Left lung (tissue), 4 donors: ENCODE measurements at regions not wholly inside any gene's neighbourhood (a gene's known extent, or its start where the extent isn't known, plus 50 kb on each side); places are given as distances from the start of the nearest gene placed in this dataset.

Source experiments
- ATAC-seq: fragments of 200-7000 bp; cut with Tn5 transposase; one replicate; pipeline ENCODE4 v1.9.1; 2020; ENCODE audit warnings: moderate library complexity
- DNase-seq, 4 donors: peaks; one replicate each; pipeline ENCODE4 v3.0.0-alpha.2; 2013 to 2020
- H3K27ac ChIP-seq, 2 donors: fragments of 200-600 bp; sonication (generic) in 1 of 2; one replicate each; pipeline versions ENCODE4 v1.5.0 to v1.8.0; 2020 to 2021
- H3K27me3 ChIP-seq, 2 donors: fragments of 200-600 bp; sonication (generic) in 1 of 2; one replicate each; pipeline versions ENCODE4 v1.5.0 to v1.8.0; 2020 to 2021
- H3K36me3 ChIP-seq, 2 donors: fragments of 200-600 bp; sonication (generic) in 1 of 2; one replicate each; pipeline versions ENCODE4 v1.5.0 to v1.8.0; 2020 to 2021
- H3K4me1 ChIP-seq, 2 donors: fragments of 200-600 bp; one replicate each; pipeline ENCODE4 v1.8.0; 2021
- H3K4me3 ChIP-seq, 2 donors: fragments of 200-600 bp; sonication (generic) in 1 of 2; one replicate each; pipeline versions ENCODE4 v1.5.0 to v1.8.0; 2020 to 2021; ENCODE audit warnings: mild to moderate bottlenecking in 1 of 2
- H3K9me3 ChIP-seq, 2 donors: fragments of 200-600 bp; sonication (generic) in 1 of 2; one replicate each; pipeline versions ENCODE4 v1.5.0 to v1.8.0; 2020 to 2021
- intact Hi-C, 2 donors: fragments of 100-400 bp; cut with DNase I; formaldehyde crosslinking; loops; one replicate each; pipeline versions ENCODE4 v1.11.2 to v1.14.2; 2022
- TF ChIP-seq, protein P1 (sequence below), 2 donors: fragments of 200-600 bp; sonication (generic) in 1 of 2; IDR thresholded peaks; one replicate each; pipeline versions ENCODE4 v1.5.0 to v1.8.0; 2021; ENCODE audit warnings: antibody characterized with exemption in 2 of 2
- donor health status: DM: no; HTN: yes; CAD: no.
- donor health status: DM: no; HTN: no; CAD: no.

DNA sequence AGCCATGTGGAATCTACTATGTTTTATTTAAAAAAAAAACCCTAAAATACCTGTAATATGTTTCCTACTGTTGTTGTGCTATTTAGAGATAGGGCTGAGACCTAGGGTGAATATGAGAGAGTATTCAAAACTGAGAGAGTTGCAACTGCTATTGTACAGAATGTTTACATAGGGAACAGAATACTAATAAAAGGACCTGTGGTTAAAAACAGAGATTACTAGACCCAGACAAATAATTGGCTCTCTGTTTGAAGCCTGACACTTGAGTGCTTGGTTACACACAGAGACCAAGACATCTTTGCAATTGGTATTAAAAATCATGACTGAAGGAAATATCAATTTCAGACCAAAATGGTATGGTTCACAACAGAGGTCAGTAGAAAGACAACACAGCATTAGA, 278.9 kb upstream of the GIMD1 start:
- no peak for DNase-seq
- no peaks in the 10 kb centered on the region for H3K4me1 ChIP-seq
- no peaks in the 10 kb centered on the region for H3K27me3 ChIP-seq
- H3K9me3 ChIP-seq: no peaks in the 10 kb centered on the region
- no peaks in the 10 kb centered on the region for H3K36me3 ChIP-seq
- intact Hi-C loops: no loop called here
- TF ChIP-seq, protein P1, sequence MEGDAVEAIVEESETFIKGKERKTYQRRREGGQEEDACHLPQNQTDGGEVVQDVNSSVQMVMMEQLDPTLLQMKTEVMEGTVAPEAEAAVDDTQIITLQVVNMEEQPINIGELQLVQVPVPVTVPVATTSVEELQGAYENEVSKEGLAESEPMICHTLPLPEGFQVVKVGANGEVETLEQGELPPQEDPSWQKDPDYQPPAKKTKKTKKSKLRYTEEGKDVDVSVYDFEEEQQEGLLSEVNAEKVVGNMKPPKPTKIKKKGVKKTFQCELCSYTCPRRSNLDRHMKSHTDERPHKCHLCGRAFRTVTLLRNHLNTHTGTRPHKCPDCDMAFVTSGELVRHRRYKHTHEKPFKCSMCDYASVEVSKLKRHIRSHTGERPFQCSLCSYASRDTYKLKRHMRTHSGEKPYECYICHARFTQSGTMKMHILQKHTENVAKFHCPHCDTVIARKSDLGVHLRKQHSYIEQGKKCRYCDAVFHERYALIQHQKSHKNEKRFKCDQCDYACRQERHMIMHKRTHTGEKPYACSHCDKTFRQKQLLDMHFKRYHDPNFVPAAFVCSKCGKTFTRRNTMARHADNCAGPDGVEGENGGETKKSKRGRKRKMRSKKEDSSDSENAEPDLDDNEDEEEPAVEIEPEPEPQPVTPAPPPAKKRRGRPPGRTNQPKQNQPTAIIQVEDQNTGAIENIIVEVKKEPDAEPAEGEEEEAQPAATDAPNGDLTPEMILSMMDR (IDR thresholded peaks at IDR 0.05): no peak
- no peak overlapping the region for H3K4me3 ChIP-seq
- ATAC-seq: no peak
- no peak overlapping the region for H3K27ac ChIP-seq

DNA sequence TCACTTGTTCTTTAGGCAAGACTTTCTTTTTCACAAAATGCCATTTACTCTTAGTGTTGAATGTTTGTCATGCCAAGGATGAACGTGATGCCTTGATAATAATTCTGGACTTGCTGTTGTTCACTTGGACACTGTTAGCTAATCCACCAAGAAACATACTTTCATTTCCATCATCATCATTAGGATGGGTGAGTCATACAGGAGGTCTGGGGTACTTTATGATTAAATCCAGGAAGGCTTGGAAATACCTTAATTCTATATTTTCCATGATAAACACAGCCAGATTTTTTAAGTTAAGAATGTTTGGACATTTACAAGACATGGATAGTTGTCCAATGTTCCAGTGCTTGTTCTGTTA, 260.7 kb upstream of the GIMD1 start:
- H3K27ac ChIP-seq: no peak overlapping the region
- no peak overlapping the region for H3K4me3 ChIP-seq
- H3K27me3 ChIP-seq: no peaks in the 10 kb centered on the region
- H3K4me1 ChIP-seq: no peaks in the 10 kb centered on the region
- H3K9me3 ChIP-seq: no peaks in the 10 kb centered on the region
- no peaks in the 10 kb centered on the region for H3K36me3 ChIP-seq
- ATAC-seq (no peak), DNase-seq (no peak)
- intact Hi-C loops: no loop called here
- TF ChIP-seq, protein P1 (IDR thresholded peaks at IDR 0.05): no peak

DNA sequence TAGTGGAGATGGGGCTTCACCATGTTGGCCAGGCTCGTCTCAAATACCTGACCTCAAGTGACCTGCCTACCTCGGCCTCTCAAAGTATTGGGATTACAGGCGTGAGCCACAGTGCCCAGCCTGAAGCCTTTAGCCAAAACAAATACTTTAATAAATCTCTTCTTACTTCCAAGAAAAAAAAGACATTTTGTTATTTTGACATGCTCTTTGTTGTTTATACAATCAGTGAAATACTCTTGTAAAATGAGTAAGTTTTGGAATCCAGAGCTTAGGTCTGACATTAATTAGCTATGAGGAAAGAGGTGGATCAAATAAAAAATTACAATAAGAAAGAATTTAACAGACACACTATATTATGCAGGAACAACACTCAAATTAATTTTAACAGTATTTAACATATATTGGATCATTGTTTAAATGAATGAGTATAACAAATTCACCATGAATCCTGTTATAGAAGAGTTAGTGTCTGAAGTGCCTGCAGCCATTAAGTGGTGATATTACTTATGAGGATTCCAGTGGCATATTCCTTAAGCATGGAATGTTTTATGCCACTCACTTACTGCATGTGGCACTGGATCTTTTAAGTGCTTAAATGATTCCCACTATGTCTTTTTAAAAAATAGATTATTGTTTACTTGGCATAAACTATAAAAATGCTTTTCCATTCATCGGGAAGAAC, 260.1 kb upstream of the GIMD1 start:
- no peak overlapping the region for H3K27ac ChIP-seq
- intact Hi-C loops: no loop called here
- ATAC-seq: no peak
- no peaks in the 10 kb centered on the region for H3K4me1 ChIP-seq
- H3K27me3 ChIP-seq: no peaks in the 10 kb centered on the region
- H3K4me3 ChIP-seq: no peak overlapping the region
- no peaks in the 10 kb centered on the region for H3K9me3 ChIP-seq
- DNase-seq: no peak
- TF ChIP-seq, protein P1 (IDR thresholded peaks at IDR 0.05): no peak
- no peaks in the 10 kb centered on the region for H3K36me3 ChIP-seq

DNA sequence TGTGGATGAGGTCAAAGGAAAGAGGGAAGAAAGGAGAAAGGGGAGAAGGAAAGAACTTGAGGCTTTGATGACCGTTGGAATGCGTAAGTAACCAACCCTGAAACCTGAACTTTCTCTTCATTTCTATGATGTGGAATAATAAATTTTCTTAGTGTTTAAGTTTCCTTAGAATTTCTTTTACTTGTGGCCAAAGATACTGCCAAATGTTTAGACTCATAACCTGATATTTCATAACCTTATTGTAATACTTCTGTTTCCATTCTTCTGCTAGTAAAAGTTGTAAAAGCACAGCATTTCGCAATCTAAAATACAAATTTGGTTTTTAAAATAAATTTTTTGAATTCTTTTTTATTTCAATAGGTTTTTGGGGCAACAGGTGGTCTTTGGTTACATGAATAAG, 258.5 kb upstream of the GIMD1 start:
- intact Hi-C loops: no loop called here
- Histone ChIP-seq H3K9me3 (no peaks in the 10 kb centered on the region), H3K27ac (no peak overlapping the region), H3K36me3 (no peaks in the 10 kb centered on the region), H3K4me1 (no peaks in the 10 kb centered on the region), H3K27me3 (no peaks in the 10 kb centered on the region), H3K4me3 (no peak overlapping the region)
- ATAC-seq (no peak), DNase-seq (no peak)
- TF ChIP-seq, protein P1 (IDR thresholded peaks at IDR 0.05): no peak

DNA sequence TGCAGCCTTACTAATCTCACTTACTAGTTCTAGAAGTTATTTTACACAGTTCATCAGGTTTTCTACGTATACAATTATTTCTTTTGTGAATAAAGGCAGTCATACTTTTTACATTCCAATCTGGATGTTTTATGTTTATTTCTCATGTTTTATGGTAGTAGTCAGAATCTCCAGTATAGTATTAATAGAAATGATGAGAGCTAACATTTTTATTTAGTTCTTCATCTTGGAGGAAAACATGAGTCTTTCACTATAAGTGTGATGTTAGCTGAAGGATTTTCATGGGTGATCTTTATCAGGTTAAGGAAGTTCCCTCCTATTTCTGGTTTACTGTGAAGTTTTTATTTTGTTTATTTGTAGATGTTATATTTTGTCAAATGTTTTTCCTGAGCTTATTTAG, 256.1 kb upstream of the GIMD1 start:
- Histone ChIP-seq H3K27me3 (no peaks in the 10 kb centered on the region), H3K4me1 (no peaks in the 10 kb centered on the region), H3K27ac (no peak overlapping the region), H3K9me3 (no peaks in the 10 kb centered on the region), H3K36me3 (no peaks in the 10 kb centered on the region), H3K4me3 (no peak overlapping the region)
- TF ChIP-seq, protein P1 (IDR thresholded peaks at IDR 0.05): no peak
- intact Hi-C loops: no loop called here
- DNase-seq (no peak), ATAC-seq (no peak)
